ACHN (cell line): ENCODE measurements at regions not wholly inside any gene's neighbourhood (a gene's known extent, or its start where the extent isn't known, plus 50 kb on each side); places are given as distances from the start of the nearest gene placed in this dataset.
"Not testable (repeated sequence)": the region's sequence is repeated elsewhere in the genome, so short reads cannot be mapped to it uniquely, and the experiment has no call there.

ENCODE experiments used
- DNase-seq: peaks from one replicate; pipeline ENCODE4 v3.0.0-alpha.2; 2015
- in situ Hi-C: cut with HindIII; loops from 2 replicates; pipeline ENCODE4 v1.10.0; 2017; ENCODE audit warnings: low sequenced_read_pairs, low pct_ligation_motif_present, low pct_unique_long_range_greater_than_20kb

- DNase-seq: no peak
- in situ Hi-C loops: no loop called here
These were observed 809.6 kb downstream of the TENT5A start for GRCh38 chr6:80942911-80943310.

DNA sequence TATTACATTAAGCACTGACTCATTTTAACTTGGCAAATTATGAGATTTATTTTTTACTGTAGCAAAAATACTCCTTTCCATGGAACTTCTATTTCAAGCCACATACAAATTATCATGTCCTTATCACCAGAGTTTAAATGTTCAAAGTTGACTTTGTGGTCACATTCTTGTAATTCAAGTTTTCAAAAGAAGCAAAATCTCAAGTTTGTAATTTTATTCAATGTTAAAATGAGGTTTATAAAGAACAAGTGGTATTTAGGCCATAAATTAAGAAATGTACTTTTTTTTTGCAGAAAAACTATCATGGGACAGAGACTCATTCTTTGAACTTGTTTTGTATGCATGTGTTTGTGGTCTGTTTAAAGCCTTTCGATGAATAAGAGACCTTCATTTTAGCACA lies 811.5 kb downstream of the TENT5A start:
- in situ Hi-C loops: no loop called here
- DNase-seq: no peak

DNA sequence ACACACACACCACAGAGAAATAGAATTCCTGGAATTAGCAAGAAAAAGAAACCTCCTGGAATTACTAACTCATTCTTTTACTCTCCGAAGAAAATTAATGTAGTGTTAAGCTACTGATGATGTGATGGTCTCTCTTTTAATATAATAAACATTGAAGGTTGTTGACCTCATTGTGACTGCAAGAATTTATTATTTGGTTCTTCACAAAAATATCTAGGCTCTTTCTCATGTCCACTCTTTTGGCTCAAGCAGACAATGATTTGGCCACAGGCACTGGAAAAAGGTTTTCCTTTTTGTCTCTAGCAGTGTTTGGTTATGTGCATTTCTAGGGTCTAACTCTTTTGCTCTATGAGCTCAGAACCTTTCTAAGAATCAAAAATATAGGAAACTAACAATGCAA lies 811.9 kb downstream of the TENT5A start:
- in situ Hi-C loops: no loop called here
- DNase-seq: no peak

DNA sequence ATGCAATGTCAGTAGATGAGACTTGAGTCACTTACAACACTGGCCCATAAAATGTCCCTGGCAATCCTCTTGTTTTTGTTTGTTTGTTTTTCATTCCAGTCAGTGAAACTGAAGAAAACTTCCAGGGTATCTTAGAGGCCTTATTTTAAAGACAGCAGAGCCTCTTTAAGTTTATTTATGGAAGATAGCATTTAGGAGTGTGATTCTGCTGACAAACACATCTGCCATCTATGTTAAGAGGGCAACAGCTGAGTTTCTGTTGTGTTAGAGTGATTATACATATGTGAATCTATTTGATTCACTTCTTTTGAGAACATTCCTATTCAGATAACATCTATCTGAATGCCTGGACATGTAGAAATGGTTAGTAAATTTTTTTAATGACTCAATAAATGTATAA lies 812.6 kb downstream of the TENT5A start:
- no peak for DNase-seq
- in situ Hi-C loops: no loop called here

DNA sequence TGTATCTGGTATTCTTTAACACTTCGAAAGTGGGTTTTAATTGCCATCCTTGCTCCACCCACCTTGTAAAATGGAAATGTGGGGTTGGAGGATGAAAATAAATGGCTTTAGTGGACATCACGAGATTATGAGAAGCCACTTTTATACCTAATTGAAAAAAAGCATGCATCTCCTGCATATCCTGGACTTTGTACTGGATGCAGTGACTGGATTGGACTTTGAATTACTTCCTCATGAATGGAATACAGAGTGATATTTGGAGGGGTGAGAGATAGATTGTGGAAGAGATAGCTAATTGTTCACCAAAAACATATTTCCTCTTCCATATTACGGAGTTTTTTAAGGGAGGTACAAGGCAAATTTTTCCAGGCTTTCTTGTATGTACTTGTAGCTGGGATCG lies 813.0 kb downstream of the TENT5A start:
- DNase-seq: no peak
- in situ Hi-C loops: no loop called here

GRCh38 chr6:80938131-80938530 lies 814.4 kb downstream of the TENT5A start:
- in situ Hi-C loops: no loop called here
- DNase-seq: no peak

DNA sequence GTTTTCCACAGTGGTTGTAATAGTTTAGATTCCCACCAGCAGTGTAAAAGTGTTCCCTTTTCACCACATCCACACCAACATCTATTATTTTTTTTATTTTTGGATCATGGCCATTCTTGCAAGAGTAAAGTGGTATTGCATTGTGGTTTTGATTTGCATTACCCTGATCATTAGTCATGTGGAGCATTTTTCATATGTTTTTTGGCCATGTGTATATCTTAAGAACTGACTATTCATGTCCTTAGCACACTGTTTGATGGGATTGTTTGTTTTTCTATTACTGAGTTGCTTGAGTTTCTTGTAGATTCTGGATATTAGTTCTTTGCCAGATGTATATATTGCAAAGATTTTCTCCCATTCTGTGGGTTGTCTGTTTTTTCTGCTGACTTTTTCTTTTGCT lies 820.1 kb downstream of the TENT5A start:
- in situ Hi-C loops: no loop called here
- DNase-seq: no peak

GRCh38 chr6:80930376-80930775 lies 822.1 kb downstream of the TENT5A start:
- in situ Hi-C loops: no loop called here
- no peak for DNase-seq

DNA sequence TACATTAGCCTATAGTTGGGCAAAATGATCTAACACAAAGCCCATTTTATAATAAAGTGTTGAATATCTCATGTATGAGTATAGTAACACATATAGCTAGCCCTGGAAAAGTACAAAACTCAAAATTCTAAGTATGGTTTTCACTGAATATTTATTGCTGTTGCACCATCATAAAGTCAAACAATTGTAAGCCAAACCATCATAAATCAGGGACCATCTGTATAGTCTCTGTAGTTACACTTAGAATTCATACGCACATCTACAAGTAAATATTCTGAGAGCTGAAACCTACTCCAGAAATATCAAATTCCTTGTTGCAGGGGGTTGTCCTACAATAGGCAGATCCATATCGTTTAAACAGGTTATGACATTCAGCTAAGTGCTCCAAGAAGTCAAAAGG lies 817.3 kb downstream of the BCKDHB start:
- no peak for DNase-seq
- in situ Hi-C loops: no loop called here

DNA sequence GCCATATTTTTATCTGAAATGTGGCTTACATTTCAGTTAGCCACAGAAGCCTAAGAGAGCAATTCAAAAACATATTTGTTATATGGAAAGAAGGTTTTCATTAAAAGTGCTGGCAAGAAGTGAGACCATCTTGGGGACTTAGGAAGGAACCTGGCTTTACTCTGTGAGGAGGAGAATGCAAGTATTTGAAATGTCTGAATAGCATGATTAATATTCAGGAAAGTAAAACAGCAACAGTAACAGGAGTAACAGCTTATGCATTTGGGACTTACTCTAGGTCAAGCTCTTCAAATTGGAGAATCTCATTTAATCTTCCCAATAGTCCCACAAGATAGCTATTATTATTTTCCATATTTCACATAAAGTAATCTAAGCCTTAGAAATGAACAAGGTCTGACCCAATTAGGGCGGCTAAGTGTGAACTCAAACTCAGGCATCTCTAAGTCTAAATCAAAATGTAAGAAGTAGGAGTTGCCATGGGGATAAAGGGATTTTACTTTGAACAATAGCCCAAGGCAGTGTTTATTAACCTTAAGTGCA lies 816.5 kb downstream of the BCKDHB start:
- in situ Hi-C loops: no loop called here
- no peak for DNase-seq

- in situ Hi-C loops: no loop called here
- no peak for DNase-seq
These were observed 815.5 kb downstream of the BCKDHB start for GRCh38 chr6:80921861-80922460.

DNA sequence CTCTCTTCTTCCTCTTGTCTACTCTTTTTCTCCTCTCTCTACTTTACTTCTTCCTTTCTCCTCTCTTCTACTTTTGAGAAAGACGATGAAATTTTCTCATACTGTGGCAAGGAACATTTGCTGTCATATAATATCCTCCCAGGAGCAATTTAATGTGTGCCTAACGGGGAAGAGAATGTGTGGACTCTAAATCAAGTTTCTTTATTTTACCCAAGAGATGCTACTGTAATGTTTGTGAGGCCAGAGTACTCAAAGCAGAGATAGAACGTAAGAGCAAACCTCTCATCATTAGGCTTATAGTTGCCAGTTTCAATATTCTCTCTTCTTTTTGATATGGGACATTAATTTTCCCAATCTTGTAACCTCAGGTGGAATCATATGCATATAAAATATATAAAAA lies 801.4 kb downstream of the BCKDHB start:
- no peak for DNase-seq
- in situ Hi-C loops: no loop called here

- in situ Hi-C loops: no loop called here
- DNase-seq: no peak
These were observed 797.2 kb downstream of the BCKDHB start for GRCh38 chr6:80903711-80904110.

GRCh38 chr6:80886475-80886874 lies 780.0 kb downstream of the BCKDHB start:
- DNase-seq: no peak
- in situ Hi-C loops: no loop called here

DNA sequence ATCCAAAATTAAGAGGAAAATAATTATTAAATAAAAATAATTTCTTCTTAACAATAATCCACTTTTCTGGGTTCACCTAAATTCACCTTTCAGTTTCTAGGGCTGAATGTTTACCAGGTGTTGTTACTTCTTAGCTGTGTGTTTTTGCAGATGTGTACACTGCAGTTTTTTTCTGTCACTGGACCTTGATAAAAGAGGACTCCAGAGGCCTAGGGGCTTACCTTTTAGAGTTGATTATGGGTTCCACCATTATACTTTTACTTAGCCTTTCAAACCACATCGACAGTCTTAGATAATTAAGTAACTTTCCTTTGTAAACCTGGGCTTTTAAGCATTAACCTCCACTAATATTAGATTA lies 766.5 kb downstream of the BCKDHB start:
- in situ Hi-C loops: no loop called here
- no peak for DNase-seq

- DNase-seq: no peak
- in situ Hi-C loops: no loop called here
These were observed 765.9 kb downstream of the BCKDHB start for GRCh38 chr6:80872199-80872950.

DNA sequence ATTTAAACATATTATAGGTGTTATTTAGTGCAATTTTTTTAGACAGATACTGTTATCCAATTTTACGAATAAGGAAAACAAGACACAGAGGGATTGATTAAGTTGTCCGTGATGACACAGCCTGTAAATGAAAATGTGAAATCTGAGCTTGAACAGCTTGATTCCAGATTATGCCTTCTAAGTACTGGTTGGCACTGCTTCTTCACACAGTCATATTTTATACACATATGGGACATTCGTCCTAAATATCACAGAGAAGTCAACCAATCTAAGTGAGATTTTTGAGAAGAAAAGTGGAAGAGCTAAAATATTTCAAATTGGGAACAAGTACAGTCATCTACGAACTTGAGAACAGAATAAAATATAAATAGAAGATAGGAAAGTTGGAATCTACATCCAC lies 756.3 kb downstream of the BCKDHB start:
- DNase-seq: no peak
- in situ Hi-C loops: no loop called here

DNA sequence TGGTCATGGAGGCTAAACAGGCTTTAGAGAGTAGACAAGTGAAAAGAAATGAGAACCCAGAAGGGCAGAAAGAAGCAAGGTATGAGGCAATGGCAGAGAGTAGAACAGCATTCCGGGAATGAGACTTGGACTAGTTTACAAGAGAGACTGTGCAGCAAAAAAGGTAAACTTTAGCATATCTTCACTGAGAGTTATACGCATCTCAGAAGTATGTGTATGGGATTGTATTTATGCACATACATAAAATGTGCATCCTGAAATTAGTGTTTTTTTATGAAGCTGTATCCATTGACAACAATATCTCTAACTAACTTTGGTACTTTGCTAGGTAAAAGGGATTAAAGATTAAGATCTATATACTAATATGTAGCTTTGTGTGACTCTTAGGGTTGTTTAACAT lies 753.6 kb downstream of the BCKDHB start:
- no peak for DNase-seq

GRCh38 chr6:80847973-80848372 lies 741.5 kb downstream of the BCKDHB start:
- in situ Hi-C loops, DNase-seq: not testable (repeated sequence)

More for the DNA sequence above, 753.6 kb downstream of the BCKDHB start:
- in situ Hi-C loops: no loop called here

GRCh38 chr6:80832337-80832736 lies 725.9 kb downstream of the BCKDHB start:
- in situ Hi-C loops: no loop called here
- no peak for DNase-seq
